ENCODE measurements at regions not wholly inside any gene's neighbourhood (a gene's known extent, or its start where the extent isn't known, plus 50 kb on each side); places are given as distances from the start of the nearest gene placed in this dataset.

DNA sequence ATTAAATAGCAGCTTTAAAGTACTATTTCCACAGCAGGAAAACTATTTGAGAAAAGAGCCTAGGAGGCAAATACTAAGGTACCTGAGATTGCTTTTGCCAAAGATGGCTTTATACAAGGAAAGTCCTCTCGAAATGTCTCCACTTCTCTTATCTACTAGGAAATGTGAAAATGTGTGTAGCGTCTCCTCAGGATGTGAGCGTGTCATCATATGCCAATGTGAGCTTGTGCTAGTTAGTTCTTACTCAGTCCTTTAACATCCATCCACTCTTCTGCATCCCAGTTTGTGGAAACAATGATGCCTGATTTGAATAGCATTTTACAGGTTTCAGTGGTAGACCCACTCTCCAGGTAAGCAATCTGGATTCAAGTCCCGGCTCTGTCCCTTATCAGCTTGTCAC is 421.0 kb downstream of the DYNC2H1 start:
- TF ChIP-seq CTCF (IDR thresholded peaks at IDR 0.05) = no peak
- ATAC-seq = no peak
- no peaks in the 10 kb centered on the region for H3K9me3 ChIP-seq
- intact Hi-C loops (cut with DNase I) = no loop called here
- H3K27ac ChIP-seq = no peak overlapping the region
- H3K4me3 ChIP-seq = no peak overlapping the region
- H3K4me1 ChIP-seq = no peaks in the 10 kb centered on the region
- H3K36me3 ChIP-seq = no peaks in the 10 kb centered on the region
- no peaks in the 10 kb centered on the region for H3K27me3 ChIP-seq (ENCODE audit: low read depth)
- no peak for DNase-seq

DNA sequence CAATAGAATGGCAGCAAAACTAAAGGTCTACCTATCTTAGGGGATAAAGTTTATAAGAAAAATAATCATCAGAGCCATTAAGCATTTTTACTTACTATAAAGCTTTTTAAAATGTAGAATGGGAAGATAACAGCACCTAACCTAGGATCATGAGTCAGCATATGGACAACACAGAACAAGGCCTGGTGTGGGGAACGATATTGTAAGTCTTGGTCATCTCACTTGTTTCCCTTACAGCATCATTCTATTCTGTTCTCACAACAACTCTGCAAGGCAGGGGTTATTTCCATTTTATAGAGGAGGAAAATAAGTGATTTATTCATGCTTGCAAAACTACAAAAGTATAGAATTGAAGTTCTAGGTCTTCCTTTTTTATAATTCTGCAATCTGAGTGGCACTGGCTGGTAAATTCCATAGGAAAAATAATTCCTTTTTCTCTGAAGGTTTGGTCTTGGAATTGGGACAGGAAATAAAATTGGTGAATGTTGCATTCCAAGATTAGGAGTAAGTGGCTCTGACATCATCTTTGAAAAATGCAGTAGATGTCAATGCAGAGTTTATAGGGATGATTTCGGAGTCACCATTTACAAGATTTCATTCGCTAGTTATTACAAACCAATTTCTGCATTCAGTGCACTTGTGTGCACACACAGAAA is 423.0 kb downstream of the DYNC2H1 start:
- TF ChIP-seq CTCF (IDR thresholded peaks at IDR 0.05) = no peak
- no peaks in the 10 kb centered on the region for H3K36me3 ChIP-seq
- no peak overlapping the region for H3K27ac ChIP-seq
- ATAC-seq (no peak), DNase-seq (no peak)
- no peaks in the 10 kb centered on the region for H3K9me3 ChIP-seq
- no peaks in the 10 kb centered on the region for H3K27me3 ChIP-seq (ENCODE audit: low read depth)
- no peaks in the 10 kb centered on the region for H3K4me1 ChIP-seq
- no peak overlapping the region for H3K4me3 ChIP-seq
- intact Hi-C loops (cut with DNase I) = no loop called here

GRCh38 chr11:103534191-103534590 is 425.0 kb downstream of the DYNC2H1 start:
- Histone ChIP-seq H3K4me1 (no peaks in the 10 kb centered on the region), H3K36me3 (no peaks in the 10 kb centered on the region), H3K4me3 (no peak overlapping the region), H3K9me3 (no peaks in the 10 kb centered on the region), H3K27me3 (ENCODE audit: low read depth) (no peaks in the 10 kb centered on the region), H3K27ac (no peak overlapping the region)
- no peak for ATAC-seq
- intact Hi-C loops (cut with DNase I) = no loop called here
- no peak for TF ChIP-seq CTCF (IDR thresholded peaks at IDR 0.05)
- no peak for DNase-seq

- H3K36me3 ChIP-seq = no peaks in the 10 kb centered on the region
- ATAC-seq = no peak
- no peak overlapping the region for H3K4me3 ChIP-seq
- no peaks in the 10 kb centered on the region for H3K9me3 ChIP-seq
- H3K27ac ChIP-seq = no peak overlapping the region
- TF ChIP-seq CTCF (IDR thresholded peaks at IDR 0.05) = no peak
- no peaks in the 10 kb centered on the region for H3K4me1 ChIP-seq
- no peaks in the 10 kb centered on the region for H3K27me3 ChIP-seq (ENCODE audit: low read depth)
- DNase-seq = no peak
- intact Hi-C loops (cut with DNase I) = no loop called here
These were observed 425.7 kb downstream of the DYNC2H1 start for GRCh38 chr11:103534959-103535358.

DNA sequence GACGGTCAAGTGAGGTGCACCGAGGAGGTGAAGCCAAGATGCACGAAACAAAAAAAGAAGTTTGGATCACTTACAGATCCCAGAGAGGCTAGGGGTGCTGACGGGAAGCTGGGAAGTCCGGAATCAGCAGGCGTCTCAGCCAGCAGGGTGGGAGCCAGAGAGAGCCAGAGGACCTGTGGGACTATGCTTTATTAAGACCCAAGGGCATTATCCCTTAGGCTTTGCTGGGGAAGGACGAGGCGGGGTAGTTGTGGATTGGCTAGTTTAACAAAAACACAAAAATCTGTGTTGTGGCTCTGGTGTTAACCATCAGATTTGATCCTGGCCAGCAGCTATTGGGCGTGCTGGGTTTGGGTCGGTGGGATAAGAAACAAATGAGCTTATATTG is 427.1 kb downstream of the DYNC2H1 start:
- Histone ChIP-seq H3K27me3 (ENCODE audit: low read depth) (no peaks in the 10 kb centered on the region), H3K4me3 (no peak overlapping the region), H3K27ac (no peak overlapping the region), H3K9me3 (no peaks in the 10 kb centered on the region), H3K4me1 (no peaks in the 10 kb centered on the region), H3K36me3 (no peaks in the 10 kb centered on the region)
- TF ChIP-seq CTCF (IDR thresholded peaks at IDR 0.05) = no peak
- ATAC-seq = no peak
- intact Hi-C loops (cut with DNase I) = no loop called here
- DNase-seq = no peak
